GM12801 (cell line): ENCODE measurements at regions not wholly inside any gene's neighbourhood (a gene's known extent, or its start where the extent isn't known, plus 50 kb on each side); places are given as distances from the start of the nearest gene placed in this dataset.

Experiments used
- CTCF ChIP-seq: IDR thresholded peaks from one replicate; pipeline ENCODE4 v1.5.1; 2011; ENCODE audit warnings: control low read depth; ENCODE audit not compliant: insufficient read length; ENCODE audit errors: extremely low read depth

- TF ChIP-seq CTCF: no peak
Observed at GRCh38 chr2:160606341-160606740, 112.7 kb upstream of the RBMS1 start.

- no peak for TF ChIP-seq CTCF
Observed at GRCh38 chr2:160608599-160608998, 115.0 kb upstream of the RBMS1 start.

- no peak for TF ChIP-seq CTCF
Observed at GRCh38 chr2:160609346-160609745, 115.7 kb upstream of the RBMS1 start.

GRCh38 chr2:160610041-160610440 is 116.4 kb upstream of the RBMS1 start:
- TF ChIP-seq CTCF: no peak

- no peak for TF ChIP-seq CTCF
Observed at GRCh38 chr2:160612266-160612856, 118.8 kb upstream of the RBMS1 start.

- no peak for TF ChIP-seq CTCF
Observed at GRCh38 chr2:160613466-160614153, 120.0 kb upstream of the RBMS1 start.

- TF ChIP-seq CTCF: no peak
Observed at GRCh38 chr2:160614391-160614790, 120.8 kb upstream of the RBMS1 start.
